ENCODE measurements at regions not wholly inside any gene's neighbourhood (a gene's known extent, or its start where the extent isn't known, plus 50 kb on each side); places are given as distances from the start of the nearest gene placed in this dataset.

GRCh38 chr6:90989763-90990162 is 402.9 kb upstream of the MAP3K7 start:
- no peak overlapping the region for H3K27ac Mint-ChIP-seq (ENCODE audit: unreplicated experiment)
- no peak for DNase-seq
- no peak for TF ChIP-seq CTCF (IDR thresholded peaks at IDR 0.05; ENCODE audit: insufficient read depth in 1 of 2, low read depth in 1 of 2, low read length in 1 of 2, severe bottlenecking in 1 of 2, unreplicated experiment in 1 of 2)
- CTCF ChIA-PET: no interaction called here
- Histone ChIP-seq H3K27me3 (replicated peaks; ENCODE audit: control insufficient read depth, insufficient read depth, low read length) (no peaks in the 10 kb centered on the region), H3K9me3 (no peaks in the 10 kb centered on the region), H3K4me3 (ENCODE audit: low read depth, low read length) (no peak overlapping the region), H3K4me1 (no peaks in the 10 kb centered on the region), H3K36me3 (ENCODE audit: control insufficient read depth, insufficient read depth, low read length) (no peaks in the 10 kb centered on the region)
- H3K4me3 Mint-ChIP-seq (ENCODE audit: unreplicated experiment): no peak overlapping the region
- no TSS peak for BruUV-seq (replicated peaks)
- POLR2A ChIA-PET: no interaction called here
- no peaks in the 10 kb centered on the region for H3K4me1 Mint-ChIP-seq (ENCODE audit: low read depth, unreplicated experiment)
- H3K9me3 Mint-ChIP-seq (ENCODE audit: unreplicated experiment): no peaks in the 10 kb centered on the region
- intact Hi-C loops (cut with micrococcal nuclease; ENCODE audit: unreplicated experiment): no loop called here
- no peaks in the 10 kb centered on the region for H3K27me3 Mint-ChIP-seq (ENCODE audit: insufficient read depth, unreplicated experiment)
- no peaks in the 10 kb centered on the region for H3K36me3 Mint-ChIP-seq (ENCODE audit: insufficient read depth, unreplicated experiment)

GRCh38 chr6:90984066-90984465 is 397.2 kb upstream of the MAP3K7 start:
- H3K27ac Mint-ChIP-seq (ENCODE audit: unreplicated experiment): no peak overlapping the region
- ChIA-PET CTCF (no interaction called here), POLR2A (no interaction called here)
- no peaks in the 10 kb centered on the region for H3K36me3 Mint-ChIP-seq (ENCODE audit: insufficient read depth, unreplicated experiment)
- DNase-seq: no peak
- no peak for TF ChIP-seq CTCF (IDR thresholded peaks at IDR 0.05; ENCODE audit: insufficient read depth in 1 of 2, low read depth in 1 of 2, low read length in 1 of 2, severe bottlenecking in 1 of 2, unreplicated experiment in 1 of 2)
- H3K36me3 ChIP-seq (ENCODE audit: control insufficient read depth, insufficient read depth, low read length): no peaks in the 10 kb centered on the region
- intact Hi-C loops (cut with micrococcal nuclease; ENCODE audit: unreplicated experiment): no loop called here
- H3K9me3 Mint-ChIP-seq (ENCODE audit: unreplicated experiment): no peaks in the 10 kb centered on the region
- H3K4me1 Mint-ChIP-seq (ENCODE audit: low read depth, unreplicated experiment): no peaks in the 10 kb centered on the region
- no peak overlapping the region for H3K4me3 ChIP-seq (ENCODE audit: low read depth, low read length)
- H3K4me3 Mint-ChIP-seq (ENCODE audit: unreplicated experiment): no peak overlapping the region
- no TSS peak for BruUV-seq (replicated peaks)
- peaks cover 6% of the 10 kb centered on the region for H3K27me3 Mint-ChIP-seq (ENCODE audit: insufficient read depth, unreplicated experiment)
- H3K4me1 ChIP-seq: no peaks in the 10 kb centered on the region
- H3K9me3 ChIP-seq: no peaks in the 10 kb centered on the region
- no peaks in the 10 kb centered on the region for H3K27me3 ChIP-seq (replicated peaks; ENCODE audit: control insufficient read depth, insufficient read depth, low read length)

DNA sequence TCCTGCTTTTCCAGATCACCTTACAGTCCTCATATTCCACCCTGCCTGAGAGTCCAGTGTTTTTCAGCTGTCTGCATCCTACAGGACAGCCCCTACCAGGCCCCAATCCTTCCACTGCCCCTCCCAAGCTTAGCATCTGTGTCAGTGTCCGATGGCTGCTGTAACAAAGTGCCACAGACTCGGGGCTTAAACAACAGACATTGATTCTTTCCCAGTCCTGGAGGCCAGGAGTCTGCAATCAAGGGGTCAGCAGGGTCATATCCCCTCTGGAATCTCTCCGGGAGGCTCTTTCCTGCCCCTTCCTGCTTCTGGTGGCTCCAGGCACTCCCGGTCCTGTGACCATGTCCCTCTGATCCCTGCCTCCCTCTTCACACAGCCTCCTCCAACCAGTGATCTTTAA is 396.6 kb upstream of the MAP3K7 start:
- Mint-ChIP-seq H3K4me3 (ENCODE audit: unreplicated experiment) (no peak overlapping the region), H3K9me3 (ENCODE audit: unreplicated experiment) (no peaks in the 10 kb centered on the region), H3K4me1 (ENCODE audit: low read depth, unreplicated experiment) (no peaks in the 10 kb centered on the region), H3K27me3 (ENCODE audit: insufficient read depth, unreplicated experiment) (peaks cover 6% of the 10 kb centered on the region), H3K27ac (ENCODE audit: unreplicated experiment) (no peak overlapping the region), H3K36me3 (ENCODE audit: insufficient read depth, unreplicated experiment) (no peaks in the 10 kb centered on the region)
- Histone ChIP-seq H3K36me3 (ENCODE audit: control insufficient read depth, insufficient read depth, low read length) (no peaks in the 10 kb centered on the region), H3K9me3 (no peaks in the 10 kb centered on the region), H3K27me3 (replicated peaks; ENCODE audit: control insufficient read depth, insufficient read depth, low read length) (no peaks in the 10 kb centered on the region), H3K4me3 (ENCODE audit: low read depth, low read length) (no peak overlapping the region), H3K4me1 (no peaks in the 10 kb centered on the region)
- CTCF ChIA-PET: no interaction called here
- intact Hi-C loops (cut with micrococcal nuclease; ENCODE audit: unreplicated experiment): no loop called here
- no peak for DNase-seq
- TF ChIP-seq CTCF (IDR thresholded peaks at IDR 0.05; ENCODE audit: insufficient read depth in 1 of 2, low read depth in 1 of 2, low read length in 1 of 2, severe bottlenecking in 1 of 2, unreplicated experiment in 1 of 2): no peak
- POLR2A ChIA-PET: no interaction called here
- BruUV-seq (replicated peaks): no TSS peak

Data from Caco-2 (cell line).